Fibroblast of lung (primary cell): ENCODE measurements at regions not wholly inside any gene's neighbourhood (a gene's known extent, or its start where the extent isn't known, plus 50 kb on each side); places are given as distances from the start of the nearest gene placed in this dataset.

Experiments used
- DNase-seq, 2 donors: peaks; one replicate each; pipeline versions ENCODE4 v3.0.0 to v3.0.0-alpha.2; 2010; ENCODE audit warnings: low read depth in 2 of 2
- H2AFZ ChIP-seq: 2 replicates; pipeline ENCODE4 v1.5.1; 2012; ENCODE audit warnings: low read length, control low read depth, inconsistent platforms
- H3K27ac ChIP-seq: 2 replicates; pipeline ENCODE4 v1.5.1; 2011; ENCODE audit warnings: low read length, control low read depth; ENCODE audit not compliant: insufficient read depth
- H3K27me3 ChIP-seq: 2 replicates; pipeline ENCODE4 v1.5.1; 2011; ENCODE audit warnings: mild to moderate bottlenecking, low read length; ENCODE audit not compliant: control insufficient read depth, insufficient read depth
- H3K36me3 ChIP-seq: 2 replicates; pipeline ENCODE4 v1.5.1; 2011; ENCODE audit warnings: low read length; ENCODE audit not compliant: control insufficient read depth, insufficient read depth
- H3K4me1 ChIP-seq: 2 replicates; pipeline ENCODE4 v1.5.1; 2011; ENCODE audit warnings: low read length; ENCODE audit not compliant: control insufficient read depth, insufficient read depth; ENCODE audit errors: extremely low read depth
- H3K4me2 ChIP-seq: 2 replicates; pipeline ENCODE4 v1.5.1; 2011; ENCODE audit warnings: low read length, control low read depth; ENCODE audit not compliant: insufficient read depth; ENCODE audit errors: extremely low read depth
- H3K4me3 ChIP-seq, 4 experiments: fragments of 200-600 bp in 1 of 4; sonication (generic) in 1 of 4; replicated peaks in 1 of 4; 2 replicates each; pipeline ENCODE4 v1.5.1; 2011 to 2016; ENCODE audit warnings: low read length in 4 of 4, low read depth in 3 of 4, mild to moderate bottlenecking in 3 of 4, control low read depth in 2 of 4, inconsistent platforms in 1 of 4, mixed read lengths in 1 of 4; ENCODE audit not compliant: insufficient read depth in 1 of 4; ENCODE audit errors: control extremely low read depth in 1 of 4
- H3K79me2 ChIP-seq: 2 replicates; pipeline ENCODE4 v1.5.1; 2012; ENCODE audit warnings: mild to moderate bottlenecking, low read length, inconsistent platforms; ENCODE audit not compliant: control insufficient read depth, insufficient read depth
- H3K9ac ChIP-seq: 2 replicates; pipeline ENCODE4 v1.5.1; 2011; ENCODE audit warnings: mild to moderate bottlenecking, low read length, control low read depth; ENCODE audit not compliant: insufficient read depth
- H3K9me3 ChIP-seq: 2 replicates; pipeline ENCODE4 v1.5.1; 2012; ENCODE audit warnings: low read depth, low read length; ENCODE audit not compliant: control insufficient read depth, insufficient read depth
- H4K20me1 ChIP-seq: 2 replicates; pipeline ENCODE4 v1.5.1; 2011; ENCODE audit warnings: low read length; ENCODE audit not compliant: control insufficient read depth, insufficient read depth; ENCODE audit errors: extremely low read depth
- CTCF ChIP-seq, 2 donors: IDR thresholded peaks in 1 of 2; conservative IDR thresholded peaks in 1 of 2; 1 replicate in 1 of 2; 2 replicates in 1 of 2; pipeline ENCODE4 v1.5.1; 2011 to 2012; ENCODE audit warnings: low read length in 2 of 2, control low read depth in 1 of 2, inconsistent platforms in 1 of 2, low read depth in 1 of 2, mild to moderate bottlenecking in 1 of 2
- EZH2 ChIP-seq: IDR thresholded peaks from 2 replicates; pipeline ENCODE4 v1.5.1; 2012; ENCODE audit warnings: low read length, control low read depth, mild to moderate bottlenecking; ENCODE audit errors: missing control alignments

- TF ChIP-seq CTCF (conservative IDR thresholded peaks at IDR 0.05 in 1 of 2, IDR thresholded peaks at IDR 0.05 in 1 of 2; ENCODE audit: low read depth in 1 of 2, low read length in 2 of 2): no peak
- no peak for TF ChIP-seq EZH2
- Histone ChIP-seq H3K4me1 (no peaks in the 10 kb centered on the region), H3K27ac (no peak overlapping the region), H3K27me3 (no peaks in the 10 kb centered on the region), H3K9ac (no peak overlapping the region), H2AFZ (no peak overlapping the region), H3K9me3 (no peaks in the 10 kb centered on the region), H4K20me1 (no peaks in the 10 kb centered on the region), H3K4me2 (no peak overlapping the region), H3K79me2 (no peaks in the 10 kb centered on the region), H3K36me3 (no peaks in the 10 kb centered on the region), H3K4me3 (no peak overlapping the region)
- DNase-seq: no peak
Measured at GRCh38 chr3:89803711-89804110, 696.3 kb downstream of the EPHA3 start.

- DNase-seq: peak in 1 of 2 donors; percentile 15
- Histone ChIP-seq H4K20me1 (no peaks in the 10 kb centered on the region), H3K4me3 (no peak overlapping the region), H3K27ac (no peak overlapping the region), H3K27me3 (no peaks in the 10 kb centered on the region), H3K4me1 (no peaks in the 10 kb centered on the region), H3K9ac (no peak overlapping the region), H2AFZ (no peak overlapping the region), H3K36me3 (no peaks in the 10 kb centered on the region), H3K4me2 (no peak overlapping the region), H3K9me3 (no peaks in the 10 kb centered on the region), H3K79me2 (no peaks in the 10 kb centered on the region)
- no peak for TF ChIP-seq CTCF (conservative IDR thresholded peaks at IDR 0.05 in 1 of 2, IDR thresholded peaks at IDR 0.05 in 1 of 2; ENCODE audit: low read depth in 1 of 2, low read length in 2 of 2)
- TF ChIP-seq EZH2: no peak
Measured at GRCh38 chr3:89806166-89806565, 698.7 kb downstream of the EPHA3 start.

GRCh38 chr3:89808680-89809197, 701.3 kb downstream of the EPHA3 start:
- no peak overlapping the region for H3K4me2 ChIP-seq
- H3K9me3 ChIP-seq: no peaks in the 10 kb centered on the region
- no peaks in the 10 kb centered on the region for H4K20me1 ChIP-seq
- H3K36me3 ChIP-seq: no peaks in the 10 kb centered on the region
- H2AFZ ChIP-seq: no peak overlapping the region
- no peak overlapping the region for H3K9ac ChIP-seq
- peak in 1 of 2 donors; percentile 8 for DNase-seq
- H3K4me1 ChIP-seq: no peaks in the 10 kb centered on the region
- H3K79me2 ChIP-seq: no peaks in the 10 kb centered on the region
- H3K4me3 ChIP-seq: no peak overlapping the region
- H3K27ac ChIP-seq: no peak overlapping the region
- TF ChIP-seq EZH2 (no peak), CTCF (conservative IDR thresholded peaks at IDR 0.05 in 1 of 2, IDR thresholded peaks at IDR 0.05 in 1 of 2; ENCODE audit: low read depth in 1 of 2, low read length in 2 of 2) (no peak)
- H3K27me3 ChIP-seq: no peaks in the 10 kb centered on the region
